ENCODE measurements at regions not wholly inside any gene's neighbourhood (a gene's known extent, or its start where the extent isn't known, plus 50 kb on each side); places are given as distances from the start of the nearest gene placed in this dataset.

GRCh38 chr6:8194490-8194889 is 92.1 kb upstream of the EEF1E1 start:
- intact Hi-C loops (cut with DNase I; ENCODE audit: low total_unique reads), result no loop called here

GRCh38 chr6:8193541-8193940 is 91.2 kb upstream of the EEF1E1 start:
- no peak for DNase-seq
- Histone ChIP-seq H3K9me3 (no peaks in the 10 kb centered on the region), H3K4me1 (peaks cover 0 to 31% (median 0%) of the 10 kb centered on the region in 4 donors), H3K27ac (peak overlapping the region in 1 of 2 donors; percentile 39), H3K27me3 (no peaks in the 10 kb centered on the region), H3K36me3 (no peaks in the 10 kb centered on the region), H3K4me3 (no peak overlapping the region)
- no peak for TF ChIP-seq CTCF (IDR thresholded peaks at IDR 0.05)
- intact Hi-C loops (cut with DNase I; ENCODE audit: low total_unique reads), result no loop called here

More at GRCh38 chr6:8194490-8194889, 92.1 kb upstream of the EEF1E1 start:
- Histone ChIP-seq H3K27ac (peak overlapping the region in 1 of 2 donors; percentile 39), H3K4me1 (peaks cover 0 to 31% (median 0%) of the 10 kb centered on the region in 4 donors), H3K36me3 (no peaks in the 10 kb centered on the region), H3K9me3 (no peaks in the 10 kb centered on the region), H3K27me3 (no peaks in the 10 kb centered on the region), H3K4me3 (no peak overlapping the region)
- no peak for DNase-seq
- TF ChIP-seq CTCF (IDR thresholded peaks at IDR 0.05), result no peak

- Histone ChIP-seq H3K9me3 (no peaks in the 10 kb centered on the region), H3K4me1 (peaks cover 0 to 31% (median 0%) of the 10 kb centered on the region in 4 donors), H3K27ac (no peak overlapping the region), H3K4me3 (no peak overlapping the region), H3K36me3 (no peaks in the 10 kb centered on the region), H3K27me3 (no peaks in the 10 kb centered on the region)
- no peak for DNase-seq
- TF ChIP-seq CTCF (IDR thresholded peaks at IDR 0.05), result no peak
- intact Hi-C loops (cut with DNase I; ENCODE audit: low total_unique reads), result no loop called here
Measured at GRCh38 chr6:8192597-8192996, 90.2 kb upstream of the EEF1E1 start.

GRCh38 chr6:8192067-8192466 is 89.7 kb upstream of the EEF1E1 start:
- no peak for DNase-seq
- intact Hi-C loops (cut with DNase I; ENCODE audit: low total_unique reads), result no loop called here

GRCh38 chr6:8191629-8192028 is 89.3 kb upstream of the EEF1E1 start:
- no peak for TF ChIP-seq CTCF (IDR thresholded peaks at IDR 0.05)
- H3K9me3 ChIP-seq, result no peaks in the 10 kb centered on the region

More at GRCh38 chr6:8192067-8192466, 89.7 kb upstream of the EEF1E1 start:
- H3K4me3 ChIP-seq, result no peak overlapping the region
- no peaks in the 10 kb centered on the region for H3K27me3 ChIP-seq
- no peaks in the 10 kb centered on the region for H3K9me3 ChIP-seq
- TF ChIP-seq CTCF (IDR thresholded peaks at IDR 0.05), result no peak
- no peak overlapping the region for H3K27ac ChIP-seq
- no peaks in the 10 kb centered on the region for H3K36me3 ChIP-seq
- peaks cover 0 to 31% (median 0%) of the 10 kb centered on the region in 4 donors for H3K4me1 ChIP-seq

GRCh38 chr6:8187209-8187608 is 84.9 kb upstream of the EEF1E1 start:
- no peak for DNase-seq
- Histone ChIP-seq H3K27ac (no peak overlapping the region), H3K4me3 (no peak overlapping the region), H3K36me3 (no peaks in the 10 kb centered on the region), H3K4me1 (peaks cover 0 to 16% (median 6%) of the 10 kb centered on the region in 4 donors), H3K27me3 (no peaks in the 10 kb centered on the region), H3K9me3 (no peaks in the 10 kb centered on the region)
- intact Hi-C loops (cut with DNase I; ENCODE audit: low total_unique reads), result no loop called here
- no peak for TF ChIP-seq CTCF (IDR thresholded peaks at IDR 0.05)

More at GRCh38 chr6:8191629-8192028, 89.3 kb upstream of the EEF1E1 start:
- Histone ChIP-seq H3K27ac (no peak overlapping the region), H3K27me3 (no peaks in the 10 kb centered on the region), H3K4me1 (peaks cover 0 to 31% (median 0%) of the 10 kb centered on the region in 4 donors), H3K4me3 (no peak overlapping the region), H3K36me3 (no peaks in the 10 kb centered on the region)
- intact Hi-C loops (cut with DNase I; ENCODE audit: low total_unique reads), result no loop called here
- no peak for DNase-seq
